VCaP (cell line): ENCODE measurements at regions not wholly inside any gene's neighbourhood (a gene's known extent, or its start where the extent isn't known, plus 50 kb on each side); places are given as distances from the start of the nearest gene placed in this dataset.

ENCODE experiments used
- H3K27ac ChIP-seq: fragments of 450-650 bp; 2 replicates; pipeline ENCODE4 v1.5.1; 2017
- TF ChIP-seq, protein P1 (sequence below): fragments of 450-650 bp; conservative IDR thresholded peaks from 2 replicates; pipeline ENCODE4 v1.5.1; 2017; ENCODE audit warnings: mild to moderate bottlenecking, moderate library complexity

DNA sequence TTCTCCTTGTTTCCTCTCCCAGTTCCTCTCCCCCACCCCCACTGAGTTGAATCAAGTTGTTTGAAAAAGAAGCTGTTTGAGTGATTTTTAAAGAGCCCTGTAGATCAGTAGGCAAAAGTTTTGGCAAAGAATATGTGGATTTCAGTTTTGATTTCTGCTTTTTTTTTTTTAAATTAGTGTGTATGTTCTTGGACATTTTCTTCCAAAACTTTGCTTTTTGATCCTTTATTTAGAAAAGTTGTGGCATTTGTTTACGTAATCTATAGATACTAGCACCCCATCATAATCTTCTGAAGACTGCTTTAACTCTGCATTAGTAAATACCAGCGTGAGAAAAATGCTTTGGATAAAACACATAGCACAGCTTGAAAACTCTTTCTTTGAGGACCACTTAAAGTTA lies 190.3 kb upstream of the SEL1L start:
- TF ChIP-seq, protein P1, sequence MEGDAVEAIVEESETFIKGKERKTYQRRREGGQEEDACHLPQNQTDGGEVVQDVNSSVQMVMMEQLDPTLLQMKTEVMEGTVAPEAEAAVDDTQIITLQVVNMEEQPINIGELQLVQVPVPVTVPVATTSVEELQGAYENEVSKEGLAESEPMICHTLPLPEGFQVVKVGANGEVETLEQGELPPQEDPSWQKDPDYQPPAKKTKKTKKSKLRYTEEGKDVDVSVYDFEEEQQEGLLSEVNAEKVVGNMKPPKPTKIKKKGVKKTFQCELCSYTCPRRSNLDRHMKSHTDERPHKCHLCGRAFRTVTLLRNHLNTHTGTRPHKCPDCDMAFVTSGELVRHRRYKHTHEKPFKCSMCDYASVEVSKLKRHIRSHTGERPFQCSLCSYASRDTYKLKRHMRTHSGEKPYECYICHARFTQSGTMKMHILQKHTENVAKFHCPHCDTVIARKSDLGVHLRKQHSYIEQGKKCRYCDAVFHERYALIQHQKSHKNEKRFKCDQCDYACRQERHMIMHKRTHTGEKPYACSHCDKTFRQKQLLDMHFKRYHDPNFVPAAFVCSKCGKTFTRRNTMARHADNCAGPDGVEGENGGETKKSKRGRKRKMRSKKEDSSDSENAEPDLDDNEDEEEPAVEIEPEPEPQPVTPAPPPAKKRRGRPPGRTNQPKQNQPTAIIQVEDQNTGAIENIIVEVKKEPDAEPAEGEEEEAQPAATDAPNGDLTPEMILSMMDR, result no peak
- no peak overlapping the region for H3K27ac ChIP-seq

DNA sequence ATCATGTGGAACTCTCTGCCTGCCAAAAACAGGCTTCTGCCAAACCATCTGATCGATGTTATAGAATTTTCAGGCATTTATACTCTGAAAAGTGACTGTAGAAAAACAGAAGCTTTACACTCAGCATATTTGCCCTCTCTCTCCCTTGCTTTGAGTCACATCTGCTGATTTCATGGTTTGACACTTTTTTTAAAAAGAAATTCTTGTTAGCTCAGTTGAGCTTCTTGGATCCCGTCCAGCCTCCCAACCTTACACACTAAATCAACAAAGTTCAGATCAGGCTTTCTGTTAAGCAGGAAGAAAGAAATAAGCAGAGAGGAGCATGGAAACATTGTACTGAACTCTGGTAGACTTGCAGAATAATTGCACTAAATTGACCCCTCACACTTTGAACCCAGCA lies 193.6 kb upstream of the SEL1L start:
- TF ChIP-seq, protein P1, result no peak
- H3K27ac ChIP-seq, result peak overlapping the region; percentile 18; the same call in 1 of the 2 replicates

DNA sequence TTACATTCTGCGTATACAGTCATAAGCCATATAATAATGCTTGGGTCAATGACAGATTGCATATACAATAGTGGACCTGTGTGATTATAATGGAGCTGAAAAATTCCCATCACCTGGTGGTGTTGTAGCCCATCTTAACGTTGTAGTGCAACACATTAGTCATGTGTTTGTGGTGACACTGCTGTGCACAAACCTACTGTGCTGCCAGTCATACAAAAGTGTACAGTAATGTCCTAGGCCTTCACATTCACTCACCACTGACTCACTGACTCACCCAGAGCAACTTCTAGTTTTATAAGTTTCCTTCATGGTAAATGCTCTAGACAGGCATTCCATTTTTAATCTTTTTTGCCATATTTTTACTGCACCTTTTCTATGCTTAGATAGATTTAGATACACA lies 194.8 kb upstream of the SEL1L start:
- TF ChIP-seq, protein P1, result no peak
- no peak overlapping the region for H3K27ac ChIP-seq

DNA sequence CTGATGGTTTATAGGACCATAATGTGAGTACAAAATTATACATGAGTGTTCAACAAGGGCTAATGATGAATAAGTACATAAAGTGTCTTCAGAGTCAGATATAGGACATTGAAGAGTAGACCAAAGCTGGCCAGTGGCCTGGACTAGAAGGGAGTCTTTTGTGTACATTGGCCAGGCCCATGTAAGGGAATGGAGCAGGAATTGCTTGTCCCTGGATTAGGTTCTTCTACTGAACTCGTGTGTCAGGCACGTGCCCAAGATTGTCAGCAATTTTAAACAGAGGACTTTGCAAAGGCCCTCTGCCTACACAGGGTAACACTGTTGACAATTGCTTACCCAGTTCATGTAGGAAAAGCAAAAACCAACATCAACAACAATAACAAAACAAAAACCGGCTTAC lies 196.0 kb upstream of the SEL1L start:
- H3K27ac ChIP-seq, result no peak overlapping the region
- TF ChIP-seq, protein P1, result no peak

DNA sequence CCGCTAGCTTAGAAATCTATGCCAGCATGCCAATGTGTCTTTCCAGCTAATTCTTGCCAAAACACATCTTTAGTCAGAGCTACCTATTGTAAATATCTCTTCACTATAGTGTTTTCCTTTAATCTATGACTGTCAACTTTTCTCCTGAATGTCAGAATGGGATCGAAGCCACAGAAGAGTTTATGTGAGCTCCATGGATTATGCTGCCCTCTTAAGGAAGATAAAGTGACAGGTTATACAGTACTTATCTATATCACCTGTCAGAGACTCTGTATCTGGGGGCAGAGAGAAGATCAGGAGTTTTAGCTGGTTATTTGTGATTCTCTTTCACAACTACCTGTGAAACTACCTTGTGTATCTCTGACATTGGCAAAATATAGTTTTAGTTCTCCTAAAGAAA lies 204.3 kb upstream of the SEL1L start:
- TF ChIP-seq, protein P1, result peak; percentile 73
- H3K27ac ChIP-seq, result no peak overlapping the region

DNA sequence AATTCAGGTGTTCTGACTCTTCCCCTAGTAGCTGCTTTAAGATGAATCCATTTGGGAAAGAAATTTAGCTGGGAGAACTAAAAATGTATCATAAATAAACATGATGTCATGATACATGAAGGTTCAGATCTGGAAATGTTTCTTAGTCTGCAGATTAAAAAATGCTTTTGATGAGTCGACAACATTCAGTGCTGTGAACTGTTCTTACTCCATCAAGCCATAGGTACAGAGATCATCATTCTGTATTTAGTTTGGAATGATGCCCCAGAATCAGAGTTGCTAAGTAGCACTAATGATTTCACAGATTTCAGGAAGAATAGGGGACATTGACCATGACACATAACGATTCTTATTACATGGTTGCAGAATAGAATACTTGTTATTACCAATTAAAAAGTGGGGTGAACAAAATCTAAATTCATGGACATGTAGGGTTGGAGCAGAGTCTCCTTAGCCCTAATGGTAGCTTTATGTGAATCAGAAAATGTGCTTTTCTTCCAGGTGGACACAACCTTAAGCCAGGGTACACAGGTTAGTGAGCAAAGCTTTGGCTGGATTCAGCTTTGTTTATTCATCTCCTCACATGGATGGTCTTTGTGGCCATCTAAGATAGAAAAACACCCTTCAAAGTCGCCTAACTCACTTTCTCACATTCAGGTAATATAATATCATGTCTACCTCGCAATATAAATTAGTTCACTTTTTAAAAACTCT lies 205.4 kb upstream of the SEL1L start:
- no peak overlapping the region for H3K27ac ChIP-seq

DNA sequence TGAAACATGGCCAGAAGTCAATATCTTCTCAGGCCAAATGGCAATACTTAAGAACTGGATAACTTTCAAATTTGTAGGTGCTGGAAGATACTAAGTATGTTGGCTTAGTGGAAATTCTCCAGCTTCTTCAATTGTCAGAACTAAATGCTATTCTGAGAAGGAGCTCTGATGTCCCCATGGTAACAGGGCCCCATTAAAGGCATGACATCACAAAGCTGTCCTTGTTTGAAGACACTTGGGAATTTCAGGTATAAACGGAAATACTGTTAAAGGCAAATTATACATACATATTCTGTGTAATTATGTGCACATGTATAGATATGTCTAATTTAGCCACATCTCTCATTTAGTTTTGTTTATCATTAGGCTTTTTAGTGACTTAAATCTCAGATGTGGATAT lies 210.0 kb upstream of the SEL1L start:
- no peak overlapping the region for H3K27ac ChIP-seq
- TF ChIP-seq, protein P1, result no peak

More for the DNA sequence above, 205.4 kb upstream of the SEL1L start:
- TF ChIP-seq, protein P1, result no peak
